Activated CD4-positive, alpha-beta T cell treated with anti-CD3 and anti-CD28 coated beads for 36 hours (primary cell): ENCODE measurements at regions not wholly inside any gene's neighbourhood (a gene's known extent, or its start where the extent isn't known, plus 50 kb on each side); places are given as distances from the start of the nearest gene placed in this dataset.

ENCODE experiments used
- ATAC-seq: fragments of 200-7000 bp; cut with Tn5 transposase; one replicate; pipeline ENCODE4 v1.10.0; 2021; ENCODE audit warnings: mild to moderate bottlenecking, moderate library complexity
- CTCF ChIA-PET: fragments of 350-600 bp; sonication (Branson Sonifier 250); formaldehyde crosslinking; loops from one replicate; lab custom pipeline; 2021; ENCODE audit warnings: antibody characterized with exemption; lab: Charles Lee
- POLR2A ChIA-PET: fragments of 350-600 bp; sonication (Branson Sonifier 250); formaldehyde crosslinking; loops from one replicate; lab custom pipeline; 2021; ENCODE audit warnings: antibody characterized with exemption, inconsistent platforms; lab: Charles Lee
- DNase-seq: peaks from one replicate; pipeline ENCODE4 v3.0.0-alpha.2; 2020
- H3K27ac Mint-ChIP-seq: one replicate; pipeline ENCODE4 v1.8.0; 2021; ENCODE audit warnings: mixed read lengths
- H3K27me3 Mint-ChIP-seq: one replicate; pipeline ENCODE4 v1.8.0; 2021; ENCODE audit warnings: mixed read lengths
- H3K36me3 Mint-ChIP-seq: one replicate; pipeline ENCODE4 v1.8.0; 2021; ENCODE audit warnings: low read depth, mixed read lengths
- H3K4me1 Mint-ChIP-seq: one replicate; pipeline ENCODE4 v1.8.0; 2021; ENCODE audit warnings: mixed read lengths
- H3K4me3 Mint-ChIP-seq: one replicate; pipeline ENCODE4 v1.8.0; 2021; ENCODE audit warnings: mild to moderate bottlenecking, moderate library complexity, mixed read lengths
- H3K9me3 Mint-ChIP-seq: one replicate; pipeline ENCODE4 v1.8.0; 2021; ENCODE audit warnings: low read depth, mixed read lengths
- intact Hi-C, 2 experiments: fragments of 100-400 bp; cut with DNase I in 1 of 2; cut with micrococcal nuclease in 1 of 2; formaldehyde crosslinking; loops; one replicate each; pipeline versions ENCODE4 v1.14.2 to v1.15.1; 2022 to 2024; cut with DNase I, micrococcal nuclease

DNA sequence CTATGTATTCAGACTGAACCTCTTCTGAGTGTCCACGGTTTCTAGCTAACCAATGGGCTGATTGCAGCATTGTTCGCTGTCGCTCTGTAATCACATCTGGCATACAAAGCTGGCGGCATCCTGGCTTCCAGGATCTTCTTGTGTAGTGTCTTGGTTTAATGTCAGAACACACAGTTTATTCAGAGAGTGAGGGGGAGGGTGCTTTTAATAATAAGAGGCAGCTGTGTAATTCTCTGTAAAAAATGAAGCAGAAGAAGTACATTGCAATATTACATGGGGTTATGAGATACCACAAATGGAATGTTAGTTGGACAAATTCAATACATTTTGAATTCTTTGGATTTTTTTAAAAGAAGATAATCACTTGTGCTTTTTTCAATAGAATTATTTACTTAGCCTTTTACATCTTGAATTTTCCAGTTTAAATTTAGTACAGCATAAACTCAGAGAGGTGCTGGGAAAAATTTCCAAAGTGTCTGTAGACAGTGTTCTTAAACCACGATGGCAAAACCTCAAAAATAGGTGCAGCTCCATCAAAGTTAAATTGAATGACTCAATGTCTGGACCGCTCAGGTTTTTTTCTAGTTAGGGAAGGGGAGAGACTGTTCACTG is 206.0 kb downstream of the PCSK1 start:
- peaks cover 33% of the 10 kb centered on the region for H3K27me3 Mint-ChIP-seq
- peaks cover 5% of the 10 kb centered on the region for H3K9me3 Mint-ChIP-seq
- H3K4me3 Mint-ChIP-seq: no peak overlapping the region
- H3K27ac Mint-ChIP-seq: no peak overlapping the region
- no peaks in the 10 kb centered on the region for H3K36me3 Mint-ChIP-seq
- CTCF ChIA-PET: interaction anchor here (0.7 to 1.4 kb wide), 2 partner anchors 110 to 435 kb away, joined by 3 read pairs; no protein-coding TSS in a partner anchor
- no peak for DNase-seq
- ATAC-seq: no peak
- H3K4me1 Mint-ChIP-seq: peaks cover 7% of the 10 kb centered on the region
- intact Hi-C loops: no loop called here
- POLR2A ChIA-PET: interaction anchor here (0.6 kb wide), 1 partner anchor 1555 kb away, joined by 3 read pairs; no protein-coding TSS in a partner anchor

DNA sequence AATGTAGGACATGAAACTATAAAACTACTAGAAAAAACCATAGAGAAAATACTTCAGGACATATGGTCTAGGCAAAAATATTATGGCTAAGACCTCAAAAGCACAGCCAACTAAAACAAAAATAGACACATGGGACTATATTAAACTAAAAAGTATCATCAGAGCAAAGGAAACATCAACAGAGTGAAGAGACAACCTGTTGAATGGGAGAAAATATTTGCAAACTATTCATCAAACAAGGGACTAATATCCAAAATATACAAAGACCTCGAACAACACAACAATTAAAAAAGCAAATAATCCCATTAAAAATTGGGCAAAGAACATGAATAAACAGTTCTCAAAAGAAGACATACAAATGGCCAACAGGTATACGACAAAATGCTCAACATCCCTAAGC is 210.9 kb downstream of the PCSK1 start:
- no peaks in the 10 kb centered on the region for H3K36me3 Mint-ChIP-seq
- intact Hi-C loops: loop anchor here (1.0 to 5.0 kb wide), 4 partner anchors 115 to 375 kb away; partner anchors contain the start of gene ELL2 (in 1 of the 2)
- ATAC-seq (no peak), DNase-seq (no peak)
- H3K27me3 Mint-ChIP-seq: peaks cover 17% of the 10 kb centered on the region
- peaks cover 19% of the 10 kb centered on the region for H3K4me1 Mint-ChIP-seq
- H3K27ac Mint-ChIP-seq: no peak overlapping the region
- ChIA-PET POLR2A (no interaction called here), CTCF (no interaction called here)
- no peak overlapping the region for H3K4me3 Mint-ChIP-seq
- H3K9me3 Mint-ChIP-seq: peaks cover 5% of the 10 kb centered on the region

DNA sequence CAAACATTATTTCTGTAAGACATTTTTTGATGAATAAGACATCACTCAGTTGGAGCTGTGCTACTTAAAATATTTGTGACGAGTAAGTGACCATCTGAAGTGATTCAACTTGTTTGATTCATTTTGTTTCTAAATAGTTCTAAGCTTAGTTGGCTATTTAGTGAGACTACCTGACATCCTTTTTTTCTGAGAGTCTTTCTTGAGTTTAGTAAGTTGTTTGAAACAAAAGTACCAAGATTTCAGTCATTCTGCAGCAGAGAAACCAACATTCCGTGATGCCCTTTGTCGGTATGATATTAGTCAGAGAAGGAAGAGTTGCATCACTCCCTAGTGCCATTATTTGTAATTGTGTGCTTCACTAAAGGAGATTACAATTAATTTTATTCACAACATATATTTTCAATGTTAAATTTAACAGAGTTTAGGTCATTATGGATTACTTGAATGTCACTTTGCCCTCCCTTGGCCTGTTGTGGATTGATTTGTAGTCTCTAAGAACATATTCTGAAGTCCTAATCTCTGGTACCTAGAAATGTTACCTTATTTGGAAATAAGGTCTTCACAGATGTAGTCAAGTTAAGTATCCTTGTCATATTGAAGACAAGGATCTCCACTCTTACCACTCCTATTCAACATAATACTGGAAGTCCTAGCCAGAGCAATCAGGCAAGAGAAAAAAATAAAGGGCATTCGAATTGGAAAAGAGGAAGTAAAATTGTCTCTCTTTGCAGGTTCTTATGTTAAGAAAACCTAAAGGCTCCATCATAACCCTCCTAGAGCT is 212.2 kb downstream of the PCSK1 start:
- Mint-ChIP-seq H3K27ac (peak overlapping the region; percentile 77), H3K36me3 (no peaks in the 10 kb centered on the region), H3K4me3 (no peak overlapping the region), H3K9me3 (peaks cover 5% of the 10 kb centered on the region), H3K4me1 (peaks cover 19% of the 10 kb centered on the region), H3K27me3 (peaks cover 13% of the 10 kb centered on the region)
- POLR2A ChIA-PET: no interaction called here
- peak; percentile 43 for DNase-seq
- intact Hi-C loops: loop anchor here (1.0 to 5.0 kb wide), 9 partner anchors 60 to 377 kb away; no protein-coding TSS in a partner anchor
- peak; percentile 89 for ATAC-seq
- CTCF ChIA-PET: interaction anchor here (0.7 to 1.2 kb wide), 2 partner anchors 116 to 122 kb away, joined by 3 to 5 read pairs; no protein-coding TSS in a partner anchor

DNA sequence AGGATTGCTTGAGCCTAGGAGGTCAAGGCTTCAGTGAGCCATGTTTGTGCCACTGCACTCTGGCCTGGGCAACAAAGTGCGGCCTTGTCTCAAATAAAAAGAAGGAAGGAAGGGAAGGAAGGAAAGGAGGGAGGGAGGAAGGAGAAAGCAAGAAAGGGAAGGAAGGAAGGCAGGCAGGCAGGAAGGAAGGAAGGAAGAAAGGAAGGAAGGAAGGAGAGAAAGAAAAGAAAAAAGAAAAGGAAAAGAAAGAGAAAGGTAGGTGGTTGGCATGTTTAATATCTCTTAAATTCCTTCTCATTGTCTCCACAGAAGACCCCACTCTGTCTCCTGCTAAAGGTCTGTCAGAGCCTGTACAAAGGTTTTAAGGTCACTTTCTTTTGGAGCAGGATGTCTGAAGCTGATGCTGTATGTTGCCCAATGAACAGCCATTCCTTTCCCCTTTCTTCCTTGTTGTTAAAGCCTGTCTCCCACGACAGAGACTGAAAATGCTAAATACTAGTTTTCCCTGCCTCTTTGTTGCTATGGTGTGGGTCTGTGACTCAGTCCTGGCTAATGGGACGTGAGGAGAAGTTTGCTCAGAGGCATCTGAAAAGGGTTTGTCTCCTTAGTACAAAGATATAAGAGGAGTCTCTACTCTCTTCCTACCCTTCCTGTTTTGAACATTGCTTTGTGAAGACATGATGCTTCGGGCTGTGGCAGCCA is 213.3 kb downstream of the PCSK1 start:
- Mint-ChIP-seq H3K36me3 (no peaks in the 10 kb centered on the region), H3K9me3 (peaks cover 5% of the 10 kb centered on the region), H3K4me3 (no peak overlapping the region), H3K4me1 (peaks cover 19% of the 10 kb centered on the region), H3K27me3 (peaks cover 14% of the 10 kb centered on the region), H3K27ac (peak overlapping the region; percentile 77)
- intact Hi-C loops: loop anchor here (1.0 to 5.0 kb wide), 9 partner anchors 61 to 378 kb away; no protein-coding TSS in a partner anchor
- ATAC-seq (peak; percentile 39), DNase-seq (peak; percentile 5)
- CTCF ChIA-PET: interaction anchor here (0.6 to 1.2 kb wide), 4 partner anchors 117 to 494 kb away, joined by 3 to 5 read pairs (median 3); no protein-coding TSS in a partner anchor
- POLR2A ChIA-PET: no interaction called here

DNA sequence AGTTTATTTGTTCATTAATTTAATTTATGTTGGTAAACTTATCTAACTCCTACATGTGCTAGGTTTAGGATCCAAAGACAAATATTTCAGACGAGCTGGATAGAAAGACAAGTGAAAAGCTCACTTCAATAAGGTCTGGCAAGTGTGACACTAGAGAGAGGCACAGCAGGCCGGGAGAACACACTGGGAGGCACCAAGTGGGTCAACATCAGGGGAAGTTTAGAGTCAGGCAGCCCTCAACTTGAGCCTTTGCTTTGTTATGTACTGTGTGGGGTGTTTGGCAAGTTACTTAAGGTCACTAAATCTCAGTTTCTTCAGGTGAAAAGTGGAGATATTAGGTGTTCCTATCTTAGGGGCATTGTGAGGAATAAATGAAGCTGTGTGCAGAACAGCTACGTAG is 214.4 kb downstream of the PCSK1 start:
- ATAC-seq (no peak), DNase-seq (no peak)
- Mint-ChIP-seq H3K27ac (no peak overlapping the region), H3K4me1 (peaks cover 19% of the 10 kb centered on the region), H3K36me3 (no peaks in the 10 kb centered on the region), H3K4me3 (no peak overlapping the region), H3K27me3 (peaks cover 17% of the 10 kb centered on the region), H3K9me3 (peaks cover 5% of the 10 kb centered on the region)
- POLR2A ChIA-PET: no interaction called here
- intact Hi-C loops: no loop called here
- CTCF ChIA-PET: interaction anchor here (0.7 to 1.0 kb wide), 2 partner anchors 131 to 365 kb away, joined by 3 read pairs; no protein-coding TSS in a partner anchor

DNA sequence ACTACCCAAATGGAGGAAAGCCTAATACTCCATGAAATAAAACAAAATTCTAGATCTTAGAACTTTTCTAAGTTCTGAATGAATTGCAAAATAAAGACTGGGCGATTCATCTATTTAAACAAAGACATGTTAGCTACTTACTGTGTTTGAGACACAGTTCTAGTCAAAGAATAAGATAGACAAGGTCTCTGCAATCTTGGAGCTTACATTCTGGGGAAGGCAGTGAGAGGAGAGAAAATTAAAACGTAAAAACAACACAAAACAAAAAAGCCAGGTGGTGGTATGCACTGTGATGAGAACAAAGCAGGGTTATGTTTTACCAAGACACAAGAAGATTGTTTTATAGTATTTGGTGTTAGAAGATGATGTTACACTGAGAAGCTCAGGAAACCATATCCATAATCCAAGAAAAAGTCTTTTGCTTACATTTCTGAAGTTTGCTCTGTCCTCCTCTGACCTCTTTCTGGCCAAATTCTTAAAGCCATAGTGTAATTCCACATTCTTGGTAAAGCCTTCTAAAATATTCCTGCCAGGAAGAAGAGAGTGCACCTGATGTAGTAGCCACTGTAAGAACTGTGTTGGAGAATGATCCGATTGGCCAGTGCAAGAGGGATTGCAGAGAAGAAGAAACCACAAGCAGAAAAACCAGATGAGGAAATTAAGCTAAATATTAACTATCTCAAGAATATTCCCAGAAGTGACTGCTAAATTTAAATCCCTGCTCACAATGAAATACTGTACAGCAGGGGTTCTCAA is 218.4 kb downstream of the PCSK1 start:
- POLR2A ChIA-PET: no interaction called here
- Mint-ChIP-seq H3K4me3 (no peak overlapping the region), H3K36me3 (no peaks in the 10 kb centered on the region), H3K4me1 (peaks cover 3% of the 10 kb centered on the region), H3K27ac (no peak overlapping the region), H3K27me3 (peaks cover 14% of the 10 kb centered on the region), H3K9me3 (no peaks in the 10 kb centered on the region)
- CTCF ChIA-PET: no interaction called here
- DNase-seq: no peak
- intact Hi-C loops: no loop called here
- no peak for ATAC-seq

DNA sequence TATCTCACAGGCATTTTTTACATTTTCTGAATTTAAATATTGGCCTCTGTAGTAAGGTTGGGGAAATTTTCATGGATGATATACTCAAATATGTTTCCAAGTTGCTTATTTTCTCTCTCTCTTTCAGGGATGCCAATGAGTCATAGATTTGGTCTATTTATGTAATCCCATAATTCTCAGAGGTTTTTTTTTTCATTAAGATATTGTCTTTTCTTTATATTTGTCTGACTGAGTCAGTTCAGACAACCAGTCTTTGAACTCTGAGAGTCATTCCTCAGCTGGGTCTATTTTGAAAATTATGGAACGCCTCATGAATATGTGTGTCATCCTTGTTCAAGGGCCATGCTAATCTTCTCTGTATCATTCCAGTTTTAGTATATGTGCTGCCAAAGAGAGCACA is 223.2 kb downstream of the PCSK1 start:
- H3K4me3 Mint-ChIP-seq: no peak overlapping the region
- no peaks in the 10 kb centered on the region for H3K4me1 Mint-ChIP-seq
- H3K27me3 Mint-ChIP-seq: peaks cover 29% of the 10 kb centered on the region
- intact Hi-C loops: no loop called here
- no peak overlapping the region for H3K27ac Mint-ChIP-seq
- H3K36me3 Mint-ChIP-seq: peaks cover 2% of the 10 kb centered on the region
- DNase-seq: no peak
- ATAC-seq: no peak
- POLR2A ChIA-PET: no interaction called here
- H3K9me3 Mint-ChIP-seq: peaks cover 24% of the 10 kb centered on the region
- CTCF ChIA-PET: no interaction called here

DNA sequence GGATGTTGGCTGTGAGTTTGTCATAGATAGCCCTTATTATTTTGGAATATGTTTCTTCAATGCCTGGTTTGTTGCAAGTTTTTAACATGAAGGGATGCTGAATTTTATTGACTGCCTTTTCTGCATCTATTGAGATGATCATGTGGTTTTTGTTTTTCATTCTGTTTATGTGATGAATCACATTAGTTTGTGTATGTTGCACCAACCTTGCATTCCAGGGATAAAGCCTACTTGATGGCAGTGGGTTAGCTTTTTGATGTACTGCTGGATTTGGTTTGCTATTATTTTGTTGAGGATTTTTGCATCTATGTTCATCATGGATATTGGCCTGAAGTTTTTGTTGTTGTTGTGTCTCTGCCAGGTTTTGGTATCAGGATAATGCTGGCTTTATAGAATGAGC is 225.6 kb downstream of the PCSK1 start:
- no peak for ATAC-seq
- H3K4me1 Mint-ChIP-seq: no peaks in the 10 kb centered on the region
- H3K9me3 Mint-ChIP-seq: peaks cover 24% of the 10 kb centered on the region
- no peak for DNase-seq
- no peak overlapping the region for H3K4me3 Mint-ChIP-seq
- peaks cover 2% of the 10 kb centered on the region for H3K36me3 Mint-ChIP-seq
- no peak overlapping the region for H3K27ac Mint-ChIP-seq
- intact Hi-C loops: no loop called here
- peaks cover 31% of the 10 kb centered on the region for H3K27me3 Mint-ChIP-seq
- ChIA-PET POLR2A (no interaction called here), CTCF (interaction anchor here (0.8 to 1.1 kb wide), 2 partner anchors 30 to 291 kb away, joined by 3 to 4 read pairs; no protein-coding TSS in a partner anchor)

DNA sequence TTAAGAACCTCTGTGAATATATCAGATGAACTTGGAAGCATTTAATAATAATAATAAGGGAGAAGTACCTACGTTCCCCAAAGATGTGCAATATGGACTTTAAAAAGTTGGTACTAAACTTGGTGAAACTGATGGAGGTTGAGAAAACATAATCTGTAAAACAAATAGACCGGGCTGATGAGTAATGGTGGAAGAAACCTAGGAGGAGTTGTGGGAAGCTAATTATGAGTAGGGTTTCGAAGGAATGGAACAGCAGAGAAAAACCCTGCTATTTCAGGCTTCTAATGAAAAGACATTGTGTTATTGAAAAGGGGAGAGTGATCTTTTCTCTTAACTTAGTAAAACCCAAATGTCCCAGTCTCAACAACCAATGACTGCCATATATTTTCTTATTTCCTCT is 229.3 kb downstream of the PCSK1 start:
- ChIA-PET POLR2A (no interaction called here), CTCF (no interaction called here)
- Mint-ChIP-seq H3K27ac (no peak overlapping the region), H3K36me3 (peaks cover 2% of the 10 kb centered on the region), H3K4me3 (no peak overlapping the region), H3K9me3 (peaks cover 19% of the 10 kb centered on the region), H3K4me1 (no peaks in the 10 kb centered on the region), H3K27me3 (peaks cover 25% of the 10 kb centered on the region)
- DNase-seq (no peak), ATAC-seq (no peak)
- intact Hi-C loops: no loop called here

DNA sequence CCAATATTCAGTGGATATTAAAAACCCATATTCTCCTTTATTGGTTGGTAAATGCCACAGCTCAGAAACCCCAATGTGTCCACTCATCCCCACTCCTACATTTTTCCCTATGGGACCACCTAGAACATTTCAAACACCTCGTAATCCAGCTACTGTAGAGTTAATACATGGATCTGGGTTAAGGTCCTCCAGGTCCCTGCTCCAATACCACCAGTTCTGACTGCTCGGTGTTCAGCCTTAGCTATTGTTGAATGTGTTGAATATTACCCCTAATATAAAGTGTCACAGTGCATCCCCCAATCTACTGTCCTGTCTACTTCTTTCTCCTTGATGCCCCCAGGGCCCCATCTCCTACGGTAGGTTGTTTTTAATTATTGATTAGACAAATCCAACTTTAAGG is 231.5 kb downstream of the PCSK1 start:
- intact Hi-C loops: no loop called here
- Mint-ChIP-seq H3K9me3 (no peaks in the 10 kb centered on the region), H3K4me1 (no peaks in the 10 kb centered on the region), H3K36me3 (no peaks in the 10 kb centered on the region), H3K4me3 (no peak overlapping the region), H3K27ac (no peak overlapping the region), H3K27me3 (peaks cover 17% of the 10 kb centered on the region)
- ATAC-seq: no peak
- no peak for DNase-seq
- ChIA-PET POLR2A (no interaction called here), CTCF (no interaction called here)

DNA sequence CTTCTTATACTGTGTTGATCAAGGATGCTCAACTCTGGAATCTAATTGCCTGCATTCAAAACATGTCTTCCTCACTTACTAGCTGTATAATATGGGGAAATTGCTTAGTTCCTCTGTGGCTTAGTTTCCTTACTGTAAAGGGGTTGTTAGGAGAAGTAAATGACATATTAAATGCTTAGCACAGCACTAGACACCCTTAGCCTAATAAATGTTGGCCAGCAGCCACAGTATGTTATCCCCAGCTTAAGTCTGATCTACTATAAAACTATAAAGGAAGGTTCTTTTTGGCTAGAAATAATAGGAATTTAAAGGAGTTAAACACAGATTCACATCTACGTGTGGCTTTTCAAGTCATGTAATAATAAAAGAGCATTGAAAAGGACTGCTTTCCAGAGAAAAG is 232.4 kb downstream of the PCSK1 start:
- no peak for ATAC-seq
- intact Hi-C loops: no loop called here
- H3K4me3 Mint-ChIP-seq: no peak overlapping the region
- no peaks in the 10 kb centered on the region for H3K4me1 Mint-ChIP-seq
- ChIA-PET CTCF (no interaction called here), POLR2A (no interaction called here)
- H3K9me3 Mint-ChIP-seq: no peaks in the 10 kb centered on the region
- H3K36me3 Mint-ChIP-seq: no peaks in the 10 kb centered on the region
- no peak for DNase-seq
- no peak overlapping the region for H3K27ac Mint-ChIP-seq
- H3K27me3 Mint-ChIP-seq: peaks cover 20% of the 10 kb centered on the region
